NCI-H128 (cell line): ENCODE measurements at regions not wholly inside any gene's neighbourhood (a gene's known extent, or its start where the extent isn't known, plus 50 kb on each side); places are given as distances from the start of the nearest gene placed in this dataset.

ENCODE experiments used
- DNase-seq: peaks from one replicate; lab custom pipeline; 2025; ENCODE audit not compliant: unreplicated experiment; lab: John Stamatoyannopoulos, UW

DNA sequence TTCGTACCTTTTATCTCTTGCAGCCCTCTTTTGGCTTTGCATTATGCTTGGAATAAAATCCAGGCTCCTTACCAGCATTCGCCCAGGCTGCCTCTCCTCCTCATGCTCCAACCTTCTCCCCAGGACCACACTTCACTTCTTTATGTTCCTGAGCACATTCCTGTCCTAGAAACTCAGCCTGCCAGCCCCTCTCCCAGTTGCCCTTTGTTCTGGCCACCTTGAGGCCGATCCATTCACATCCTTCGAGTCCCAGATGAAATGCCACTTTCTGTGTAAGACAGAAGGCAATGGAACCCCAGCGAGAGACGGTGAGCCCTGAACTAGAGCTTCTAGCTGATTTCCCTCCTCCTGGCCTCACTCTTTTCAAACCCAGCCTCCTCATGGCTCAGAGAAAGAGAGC, 73.0 kb upstream of the NTM start:
- no peak for DNase-seq

DNA sequence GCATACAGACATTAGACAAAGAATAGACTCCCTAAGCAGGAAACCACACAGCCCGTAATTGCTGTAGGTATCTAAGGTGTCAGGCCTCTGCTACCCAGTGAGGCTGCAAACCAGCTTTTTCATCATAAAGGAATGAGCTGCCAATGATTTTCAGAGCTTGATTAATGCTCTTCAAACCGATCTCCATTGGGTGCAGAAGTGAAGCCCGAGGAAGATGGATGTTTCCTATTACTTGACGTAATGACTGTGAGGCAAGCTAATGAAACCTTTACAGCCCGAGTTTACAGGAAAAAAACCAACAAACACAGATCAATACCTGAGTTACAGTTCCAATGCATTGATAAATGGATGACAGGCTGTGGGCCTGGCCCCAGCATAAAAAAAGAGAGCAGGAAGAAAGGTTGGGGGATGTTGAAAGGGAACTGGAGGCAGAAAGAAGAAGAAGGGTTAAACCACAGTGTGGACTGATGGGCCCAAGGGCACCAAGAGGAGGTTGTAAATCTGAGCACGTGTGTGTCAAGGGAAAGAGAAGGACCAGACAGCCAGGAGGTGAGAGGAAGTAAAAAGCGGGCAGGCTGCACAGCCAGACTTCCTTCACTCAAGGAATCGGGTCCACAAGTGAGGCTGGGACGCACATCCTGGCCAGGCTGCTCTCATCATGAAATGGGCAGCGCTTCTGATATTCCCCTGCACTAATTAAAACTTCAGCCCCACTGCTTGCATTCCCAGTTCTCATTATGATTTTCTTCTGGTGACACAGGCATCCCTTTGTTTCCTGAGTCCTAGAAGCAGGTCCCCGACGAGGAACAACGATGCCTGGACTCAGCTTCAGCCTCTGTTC, 70.6 kb upstream of the NTM start:
- no peak for DNase-seq

DNA sequence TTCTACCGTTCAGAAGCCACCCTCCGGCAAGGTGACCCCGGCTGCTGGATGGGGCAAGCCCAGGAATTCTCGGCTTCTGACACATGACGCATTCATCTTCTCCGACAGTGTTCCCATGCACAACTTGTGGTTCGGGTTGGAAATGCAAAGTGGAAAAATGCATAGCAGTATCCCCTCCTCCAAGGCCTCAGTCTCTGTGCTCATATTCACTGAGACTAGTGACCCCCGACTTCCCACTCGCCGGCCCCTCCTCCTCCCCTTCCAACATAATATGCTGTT, 70.0 kb upstream of the NTM start:
- DNase-seq, result no peak

DNA sequence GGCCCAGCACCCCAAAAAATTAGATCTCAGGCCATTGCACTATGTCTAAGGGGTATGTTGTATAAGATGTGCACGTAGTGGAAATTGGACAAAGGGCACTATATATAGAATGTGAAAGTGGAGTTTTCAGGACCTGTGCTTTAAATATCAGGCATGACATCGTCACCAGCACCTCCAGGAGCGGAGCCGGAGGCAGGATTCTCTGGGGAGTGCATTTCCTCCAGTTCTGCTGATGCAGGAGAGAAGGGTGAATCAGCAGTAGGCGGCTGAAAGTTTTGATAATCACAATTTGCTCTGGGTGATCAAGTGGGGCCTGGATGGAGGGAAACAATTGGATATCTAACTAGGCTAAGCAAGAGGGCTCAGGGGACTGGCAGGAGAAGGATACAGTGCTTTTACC, 69.1 kb upstream of the NTM start:
- no peak for DNase-seq

DNA sequence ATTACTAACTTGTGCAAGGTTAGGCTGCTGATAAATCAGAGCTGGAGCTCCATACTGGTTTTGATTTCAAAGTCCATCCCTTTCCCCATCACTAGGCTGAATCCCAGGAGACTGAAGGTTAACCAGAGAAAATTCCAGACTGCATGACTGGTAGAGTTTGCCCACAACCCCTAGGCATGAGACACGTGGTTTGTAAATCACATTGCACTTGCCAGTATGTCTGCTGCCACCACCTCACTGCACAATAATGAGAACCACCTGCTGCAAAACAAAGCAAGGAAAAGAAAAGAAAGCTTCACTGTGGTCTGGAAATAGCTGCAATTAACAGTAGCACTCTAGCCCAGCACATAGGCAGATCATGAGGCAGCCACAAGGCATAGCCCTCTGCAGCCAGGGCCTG, 67.6 kb upstream of the NTM start:
- no peak for DNase-seq

DNA sequence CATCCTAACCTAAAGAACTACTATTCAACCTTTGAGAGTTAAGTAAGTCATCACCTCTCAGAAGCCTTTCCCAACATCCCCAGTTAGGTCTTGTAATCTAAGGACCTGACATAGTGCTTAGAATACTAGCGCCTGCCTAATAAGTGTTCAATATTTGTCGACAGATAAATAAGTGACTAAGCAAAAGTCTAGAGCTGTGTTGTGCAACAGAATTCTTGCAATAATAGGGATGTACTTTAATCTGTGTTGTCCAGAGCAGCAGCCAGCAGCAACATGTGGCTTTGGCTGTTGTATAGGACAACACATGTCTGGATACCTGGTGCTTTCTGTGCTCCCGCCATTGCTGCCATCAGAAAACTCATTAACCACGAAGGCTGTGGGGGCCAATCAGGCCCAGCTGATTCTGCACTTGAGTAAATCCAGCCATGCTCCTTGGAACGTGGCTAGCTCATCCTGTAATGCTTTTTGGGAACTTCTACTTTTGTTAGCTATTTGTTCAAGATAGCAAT, 66.8 kb upstream of the NTM start:
- DNase-seq, result no peak

DNA sequence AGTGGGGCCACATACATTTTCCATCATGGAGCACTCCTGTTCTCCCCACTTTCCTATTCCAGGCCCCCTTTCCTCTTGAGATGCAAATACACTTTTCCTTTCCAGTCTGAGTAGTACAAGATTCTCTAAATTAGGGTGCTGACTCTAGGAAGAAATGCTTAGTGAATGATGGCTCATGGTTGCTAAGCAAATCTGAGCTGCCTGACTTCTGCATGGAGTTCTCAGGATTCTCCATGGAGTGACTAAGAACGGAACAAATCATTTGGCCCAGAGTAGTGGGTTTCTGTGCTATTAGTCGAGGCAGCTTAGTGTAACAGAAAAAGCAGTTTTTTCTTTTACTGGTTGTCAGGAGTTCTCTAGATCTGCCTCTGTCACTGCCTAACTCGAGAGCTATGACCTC, 65.4 kb upstream of the NTM start:
- DNase-seq, result no peak

DNA sequence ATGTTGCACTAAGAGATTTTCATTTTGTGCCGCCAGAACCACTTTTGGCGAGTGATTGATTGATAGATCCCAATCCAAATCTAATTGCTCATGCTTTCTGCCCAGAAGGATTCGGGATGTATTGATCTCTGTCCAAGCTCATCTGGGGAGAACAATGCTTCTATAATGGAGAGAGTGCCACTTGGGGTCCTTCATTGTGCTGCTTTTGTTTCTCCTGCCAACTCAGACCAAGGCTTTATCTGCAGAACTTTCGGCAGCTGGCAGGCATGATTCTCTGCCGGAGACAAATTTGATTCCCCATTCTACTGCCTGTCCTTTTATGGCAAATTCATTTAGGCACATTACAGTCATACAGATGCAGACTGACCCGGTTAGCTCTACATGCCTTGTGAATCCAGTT, 62.9 kb upstream of the NTM start:
- DNase-seq, result no peak

DNA sequence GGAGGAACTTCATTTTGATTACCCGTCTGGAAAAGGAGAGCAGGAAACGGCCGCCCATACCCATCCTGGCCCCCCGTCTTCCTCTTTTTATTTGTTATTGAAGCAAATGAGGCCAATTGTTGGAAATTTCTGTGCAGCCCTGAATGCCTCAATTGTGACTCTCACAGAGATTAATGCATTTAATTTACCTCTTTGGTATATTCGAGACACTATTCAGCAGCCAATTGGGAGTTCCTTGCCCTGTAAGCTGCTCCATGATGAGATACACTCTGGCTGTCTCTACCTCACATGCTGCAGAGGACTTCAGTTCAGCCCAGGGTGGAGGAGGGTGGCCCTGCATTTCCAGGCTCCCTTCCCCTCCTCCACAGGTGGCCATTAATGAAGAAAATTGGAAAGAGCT, 60.6 kb upstream of the NTM start:
- DNase-seq, result no peak

DNA sequence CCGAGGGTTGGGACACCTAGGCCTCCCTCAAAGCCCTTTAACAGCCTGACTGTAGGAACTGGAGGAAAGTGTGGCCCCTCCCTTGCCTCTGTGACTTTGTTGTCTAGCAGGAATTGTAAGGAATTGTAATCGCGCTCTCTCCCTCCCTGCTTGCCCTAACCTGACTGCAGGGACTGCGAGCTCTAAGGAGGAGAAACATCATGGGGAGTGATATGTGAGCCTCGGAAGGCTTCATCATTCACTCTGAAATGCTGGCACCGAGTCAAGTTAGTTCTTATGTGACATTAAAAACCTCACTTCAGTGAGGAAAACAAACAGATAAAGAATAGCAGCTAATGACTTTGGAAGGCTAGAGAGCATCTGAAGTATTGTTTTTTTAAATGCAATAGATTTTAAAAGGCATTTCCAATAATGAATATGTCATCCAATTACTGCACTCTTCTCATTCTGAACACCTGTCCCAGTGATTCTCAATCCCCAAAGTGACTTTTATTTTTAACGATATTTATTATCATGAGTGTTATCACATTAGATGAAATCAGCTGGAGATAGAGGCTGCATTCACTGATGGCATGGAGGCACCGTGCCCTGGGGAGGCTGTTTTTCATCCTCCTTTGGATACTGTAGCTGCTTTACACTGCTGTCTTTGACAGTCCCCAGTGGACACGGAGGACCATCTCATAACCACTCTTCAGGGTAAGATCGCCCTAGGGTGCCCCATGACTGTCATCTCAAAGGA, 58.5 kb upstream of the NTM start:
- DNase-seq, result peak; percentile 49
